ENCODE measurements at regions not wholly inside any gene's neighbourhood (a gene's known extent, or its start where the extent isn't known, plus 50 kb on each side); places are given as distances from the start of the nearest gene placed in this dataset.

- Histone ChIP-seq H3K4me1 (ENCODE audit: low read length) (no peaks in the 10 kb centered on the region), H2AFZ (ENCODE audit: low read length) (no peak overlapping the region), H3F3A (ENCODE audit: insufficient read depth, low read length) (no peaks in the 10 kb centered on the region), H3K36me3 (replicated peaks; ENCODE audit: insufficient read depth, low read length) (no peaks in the 10 kb centered on the region), H3K9me3 (replicated peaks; ENCODE audit: insufficient read depth, low read length) (no peaks in the 10 kb centered on the region), H3K27ac (ENCODE audit: low read length) (no peak overlapping the region), H3K4me2 (ENCODE audit: low read depth, low read length) (no peak overlapping the region), H3K9me2 (replicated peaks; ENCODE audit: insufficient read depth, low read length) (no peaks in the 10 kb centered on the region), H4K20me1 (ENCODE audit: insufficient read depth, low read length) (no peaks in the 10 kb centered on the region), H3K27me3 (replicated peaks; ENCODE audit: insufficient read depth, low read length) (no peaks in the 10 kb centered on the region), H3K4me3 (ENCODE audit: low read length) (no peak overlapping the region), H3K79me2 (ENCODE audit: low read length) (no peaks in the 10 kb centered on the region), H3K9ac (ENCODE audit: low read length) (no peak overlapping the region)
- no peak for DNase-seq
- no peak for TF ChIP-seq CTCF (IDR thresholded peaks at IDR 0.05; ENCODE audit: low read length)
- no peak for TF ChIP-seq EZH2 (optimal IDR thresholded peaks at IDR 0.05; ENCODE audit: low read depth, low read length)
- no peak for TF ChIP-seq EZH2phosphoT487 (IDR thresholded peaks at IDR 0.05; ENCODE audit: low read length)
Observed at GRCh38 chr2:180327185-180327584, 320.1 kb upstream of the CWC22 start.

GRCh38 chr2:180325416-180326120, 318.5 kb upstream of the CWC22 start:
- Histone ChIP-seq H3K4me3 (ENCODE audit: low read length) (no peak overlapping the region), H2AFZ (ENCODE audit: low read length) (no peak overlapping the region), H3K36me3 (replicated peaks; ENCODE audit: insufficient read depth, low read length) (no peaks in the 10 kb centered on the region), H3F3A (ENCODE audit: insufficient read depth, low read length) (no peaks in the 10 kb centered on the region), H3K27me3 (replicated peaks; ENCODE audit: insufficient read depth, low read length) (no peaks in the 10 kb centered on the region), H3K27ac (ENCODE audit: low read length) (no peak overlapping the region), H3K4me2 (ENCODE audit: low read depth, low read length) (no peak overlapping the region), H4K20me1 (ENCODE audit: insufficient read depth, low read length) (no peaks in the 10 kb centered on the region), H3K79me2 (ENCODE audit: low read length) (no peaks in the 10 kb centered on the region), H3K9ac (ENCODE audit: low read length) (no peak overlapping the region), H3K9me2 (replicated peaks; ENCODE audit: insufficient read depth, low read length) (no peaks in the 10 kb centered on the region), H3K4me1 (ENCODE audit: low read length) (no peaks in the 10 kb centered on the region), H3K9me3 (replicated peaks; ENCODE audit: insufficient read depth, low read length) (no peaks in the 10 kb centered on the region)
- no peak for DNase-seq
- TF ChIP-seq EZH2 (optimal IDR thresholded peaks at IDR 0.05; ENCODE audit: low read depth, low read length) (no peak), CTCF (IDR thresholded peaks at IDR 0.05; ENCODE audit: low read length) (no peak), EZH2phosphoT487 (IDR thresholded peaks at IDR 0.05; ENCODE audit: low read length) (no peak)

GRCh38 chr2:180324182-180324581, 317.1 kb upstream of the CWC22 start:
- DNase-seq = no peak
- Histone ChIP-seq H3K9ac (ENCODE audit: low read length) (no peak overlapping the region), H3K4me2 (ENCODE audit: low read depth, low read length) (no peak overlapping the region), H3K9me3 (replicated peaks; ENCODE audit: insufficient read depth, low read length) (no peaks in the 10 kb centered on the region), H3K4me3 (ENCODE audit: low read length) (no peak overlapping the region), H3K27me3 (replicated peaks; ENCODE audit: insufficient read depth, low read length) (no peaks in the 10 kb centered on the region), H3F3A (ENCODE audit: insufficient read depth, low read length) (no peaks in the 10 kb centered on the region), H4K20me1 (ENCODE audit: insufficient read depth, low read length) (no peaks in the 10 kb centered on the region), H3K9me2 (replicated peaks; ENCODE audit: insufficient read depth, low read length) (no peaks in the 10 kb centered on the region), H3K27ac (ENCODE audit: low read length) (no peak overlapping the region), H3K79me2 (ENCODE audit: low read length) (no peaks in the 10 kb centered on the region), H3K36me3 (replicated peaks; ENCODE audit: insufficient read depth, low read length) (no peaks in the 10 kb centered on the region), H3K4me1 (ENCODE audit: low read length) (no peaks in the 10 kb centered on the region), H2AFZ (ENCODE audit: low read length) (no peak overlapping the region)
- no peak for TF ChIP-seq EZH2phosphoT487 (IDR thresholded peaks at IDR 0.05; ENCODE audit: low read length)
- TF ChIP-seq CTCF (IDR thresholded peaks at IDR 0.05; ENCODE audit: low read length) = no peak
- TF ChIP-seq EZH2 (optimal IDR thresholded peaks at IDR 0.05; ENCODE audit: low read depth, low read length) = no peak
